GM12878 (cell line): ENCODE measurements at regions not wholly inside any gene's neighbourhood (a gene's known extent, or its start where the extent isn't known, plus 50 kb on each side); places are given as distances from the start of the nearest gene placed in this dataset.

ENCODE experiments used
- ATAC-seq: fragments of 200-7000 bp; cut with Tn5 transposase; 3 replicates; pipeline ENCODE4 v1.9.1; 2020; ENCODE audit warnings: mild to moderate bottlenecking, moderate library complexity
- BruUV-seq: library from RNA; stranded (reverse); fragments of 400-500 nt; replicated peaks from 2 replicates; lab custom pipeline; 2021; lab: Mats Ljungman, UMichigan
- CTCF ChIA-PET: fragments of 300-600 bp; sonication (Branson Sonifier 250); formaldehyde crosslinking; extraction: SDS; loops from one replicate; lab custom pipeline; 2021; ENCODE audit warnings: inconsistent platforms; lab: Yijun Ruan, JAX
- POLR2A ChIA-PET: fragments of 350-600 bp; formaldehyde crosslinking; extraction: SDS; loops from one replicate; lab custom pipeline; 2021; ENCODE audit warnings: inconsistent platforms; lab: Charles Lee
- RAD21 ChIA-PET: fragments of 300-600 bp; sonication (Branson Sonifier 250); formaldehyde crosslinking; loops from one replicate; lab custom pipeline; 2023; ENCODE audit warnings: antibody characterized with exemption; ENCODE audit not compliant: unreplicated experiment; lab: Charles Lee
- SMC1A ChIA-PET: fragments of 300-600 bp; sonication (Branson Sonifier 250); formaldehyde crosslinking; loops from one replicate; lab custom pipeline; 2023; ENCODE audit not compliant: unreplicated experiment, uncharacterized antibody; lab: Charles Lee
- DNase-seq: peaks from one replicate; pipeline ENCODE4 v3.0.0-alpha.2; 2011; ENCODE audit warnings: low read depth, low spot score
- FAIRE-seq: peaks from 3 replicates; lab custom pipeline; 2011; peaks lifted over from hg19 to GRCh38; lab: Jason Lieb, UNC
- H2AFZ ChIP-seq: 2 replicates; pipeline ENCODE4 v1.6.0; 2011; ENCODE audit warnings: low read depth, low read length, control low read depth; ENCODE audit not compliant: control insufficient read depth
- H3K27ac ChIP-seq: 2 replicates; pipeline ENCODE4 v1.5.1; 2011; ENCODE audit warnings: control low read depth; ENCODE audit not compliant: control insufficient read depth, insufficient read depth
- H3K27me3 ChIP-seq, 2 experiments: replicated peaks in 1 of 2; 2 replicates each; pipeline versions ENCODE4 v1.6.0 to v1.6.1; 2011; ENCODE audit warnings: low read length in 1 of 2; ENCODE audit not compliant: control insufficient read depth in 2 of 2, insufficient read depth in 2 of 2
- H3K36me3 ChIP-seq, 2 experiments: 2 replicates each; pipeline ENCODE4 v1.5.1; 2011; ENCODE audit warnings: low read length in 1 of 2; ENCODE audit not compliant: control insufficient read depth in 2 of 2, insufficient read depth in 2 of 2
- H3K4me1 ChIP-seq: 2 replicates; pipeline ENCODE4 v1.6.1; 2011; ENCODE audit warnings: mild to moderate bottlenecking, low read length, moderate library complexity, mixed read lengths; ENCODE audit not compliant: control insufficient read depth, insufficient read depth
- H3K4me2 ChIP-seq: 2 replicates; pipeline ENCODE4 v1.6.0; 2011; ENCODE audit warnings: control low read depth; ENCODE audit not compliant: control insufficient read depth, insufficient read depth
- H3K4me3 ChIP-seq: fragments of 200-600 bp; sonication (generic); 2 replicates; pipeline ENCODE4 v1.5.1; 2016
- H3K79me2 ChIP-seq: 2 replicates; pipeline ENCODE4 v1.6.0; 2011; ENCODE audit warnings: low read length; ENCODE audit not compliant: control insufficient read depth, insufficient read depth
- H3K9ac ChIP-seq: 2 replicates; pipeline ENCODE4 v1.8.0; 2011; ENCODE audit warnings: low read length, control low read depth, mixed read lengths; ENCODE audit not compliant: control insufficient read depth, insufficient read depth
- H3K9me3 ChIP-seq: replicated peaks from 3 replicates; pipeline ENCODE4 v1.5.1; 2011; ENCODE audit warnings: mild to moderate bottlenecking, low read length; ENCODE audit not compliant: control insufficient read depth, insufficient read depth
- H4K20me1 ChIP-seq: 2 replicates; pipeline ENCODE4 v1.6.0; 2011; ENCODE audit not compliant: control insufficient read depth, insufficient read depth
- CUX1 ChIP-seq: IDR thresholded peaks from 2 replicates; pipeline ENCODE4 v1.6.1; 2012; ENCODE audit warnings: improper control_type of control experiment, low read depth, low read length; ENCODE audit not compliant: insufficient replicate concordance
- EGR1 ChIP-seq, 2 experiments: IDR thresholded peaks; 1 replicate in 1 of 2; 2 replicates in 1 of 2; pipeline ENCODE4 v1.6.1; 2011 to 2012; ENCODE audit warnings: low read depth in 2 of 2, low read length in 2 of 2, borderline replicate concordance in 1 of 2, mild to moderate bottlenecking in 1 of 2, moderate library complexity in 1 of 2
- EZH2 ChIP-seq: IDR thresholded peaks from 2 replicates; pipeline ENCODE4 v1.6.1; 2012; ENCODE audit warnings: low read depth, mild to moderate bottlenecking, control low read depth, inconsistent platforms, low read length, borderline replicate concordance; ENCODE audit not compliant: control insufficient read depth
- FOXK2 ChIP-seq: fragments of 450-650 bp; IDR thresholded peaks from 2 replicates; pipeline ENCODE4 v1.6.1; 2017; ENCODE audit warnings: mild to moderate bottlenecking, moderate library complexity
- HDAC2 ChIP-seq: fragments of 200-600 bp; sonication (generic); IDR thresholded peaks from 2 replicates; pipeline ENCODE4 v1.6.1; 2017
- PAX5 ChIP-seq: IDR thresholded peaks from 2 replicates; pipeline ENCODE4 v1.6.1; 2011; ENCODE audit warnings: low read depth, low read length, borderline replicate concordance
- SIN3A ChIP-seq: IDR thresholded peaks from 2 replicates; pipeline ENCODE4 v1.6.1; 2012; ENCODE audit warnings: low read depth, low read length, improper control_type of control experiment
- STAT1 ChIP-seq: fragments of 450-650 bp; conservative IDR thresholded peaks from 2 replicates; pipeline ENCODE4 v1.6.1; 2014; ENCODE audit warnings: antibody characterized with exemption, mild to moderate bottlenecking
- ZBTB40 ChIP-seq: fragments of 450-650 bp; IDR thresholded peaks from 2 replicates; pipeline ENCODE4 v1.6.1; 2016; ENCODE audit warnings: mild to moderate bottlenecking, moderate library complexity, borderline replicate concordance
- ZNF622 ChIP-seq: fragments of 450-650 bp; IDR thresholded peaks from 2 replicates; pipeline ENCODE4 v1.6.1; 2017; ENCODE audit warnings: mild to moderate bottlenecking, inconsistent platforms
- in situ Hi-C: fragments of 300-500 bp; cut with MboI; formaldehyde crosslinking; loops from 9 replicates; pipeline ENCODE4 v1.14.3; 2018; ENCODE audit warnings: mixed read lengths
- intact Hi-C: fragments of 100-400 bp; cut with micrococcal nuclease; formaldehyde crosslinking; loops from one replicate; pipeline ENCODE4 v1.14.2; 2022; ENCODE audit not compliant: unreplicated experiment

GRCh38 chr5:100023536-100023935 lies 511.6 kb upstream of the FAM174A start:
- Histone ChIP-seq H3K9me3 (no peaks in the 10 kb centered on the region), H3K4me3 (no peak overlapping the region), H3K79me2 (no peaks in the 10 kb centered on the region), H3K27me3 (no peaks in the 10 kb centered on the region), H3K9ac (no peak overlapping the region), H3K4me2 (no peak overlapping the region), H3K4me1 (no peaks in the 10 kb centered on the region), H2AFZ (no peak overlapping the region), H4K20me1 (no peaks in the 10 kb centered on the region), H3K27ac (no peak overlapping the region), H3K36me3 (no peaks in the 10 kb centered on the region)
- BruUV-seq = no TSS peak
- intact Hi-C loops (no loop called here), in situ Hi-C loops (no loop called here)
- DNase-seq (no peak), ATAC-seq (no peak), FAIRE-seq (no peak)
- TF ChIP-seq SIN3A (no peak), PAX5 (no peak), EZH2 (no peak), HDAC2 (no peak), STAT1 (no peak), FOXK2 (no peak), ZNF622 (no peak), CUX1 (no peak), EGR1 (IDR thresholded peaks at IDR 0.05; ENCODE audit: borderline replicate concordance in 1 of 2, low read depth in 2 of 2, low read length in 2 of 2) (no peak), ZBTB40 (no peak)
- ChIA-PET POLR2A (no interaction called here), SMC1A (interaction anchor here (0.6 kb wide), 1 partner anchor 839 kb away, joined by 4 read pairs; no protein-coding TSS in a partner anchor), RAD21 (no interaction called here), CTCF (no interaction called here)
